ENCODE measurements at regions not wholly inside any gene's neighbourhood (a gene's known extent, or its start where the extent isn't known, plus 50 kb on each side); places are given as distances from the start of the nearest gene placed in this dataset.

DNA sequence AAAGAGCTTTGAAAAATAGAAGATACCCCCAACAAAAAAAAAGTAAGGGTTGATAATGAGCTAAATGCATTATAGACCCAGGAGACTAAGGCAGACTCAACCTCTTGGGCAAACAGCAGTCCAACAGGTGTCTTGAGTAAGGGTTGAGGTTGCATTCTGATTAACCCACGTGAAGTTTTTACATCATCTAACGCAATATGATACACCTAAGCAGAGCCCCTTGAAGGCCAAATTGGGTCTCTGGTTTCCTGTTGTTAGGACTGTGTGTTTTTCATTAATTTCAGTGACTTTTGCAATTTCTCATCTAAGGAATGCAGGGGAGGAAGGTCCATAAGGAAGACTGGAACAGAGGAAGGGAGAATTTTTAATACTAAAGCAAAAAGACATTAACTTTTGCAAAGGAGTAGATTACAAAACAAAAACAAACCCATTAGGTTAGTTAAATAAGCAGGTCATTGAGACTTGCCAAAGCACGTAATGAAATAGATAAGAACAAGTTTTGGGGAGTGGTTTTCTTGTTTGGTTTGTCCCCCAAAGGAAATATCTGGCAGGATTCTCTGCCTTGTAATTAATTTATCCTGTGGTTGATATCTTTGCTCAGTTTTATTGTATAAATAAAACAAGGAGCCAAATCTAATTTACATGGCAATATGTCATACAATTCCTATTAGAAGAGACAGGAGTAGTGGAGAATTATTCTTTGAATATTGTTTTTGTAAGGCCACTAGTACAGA is 244.3 kb downstream of the ETAA1 start:
- intact Hi-C loops (cut with micrococcal nuclease; ENCODE audit: unreplicated experiment) (no loop called here), in situ Hi-C loops (cut with HindIII; ENCODE audit: extremely low pct_ligation_motif_present, low pct_unique_long_range_greater_than_20kb) (no loop called here)
- no peaks in the 10 kb centered on the region for H4K20me1 ChIP-seq (ENCODE audit: insufficient read depth, low read length)
- FAIRE-seq: no peak
- H3K79me2 ChIP-seq (ENCODE audit: insufficient read depth, low read length): no peaks in the 10 kb centered on the region
- ChIA-PET CTCF (ENCODE audit: low intra/inter-chr PET ratio, low total read pairs) (no interaction called here), POLR2A (no interaction called here)
- 2% methylated on average over 3 of the region's 3 CpGs for WGBS (ENCODE audit: low lambda C conversion rate)
- H3K4me1 ChIP-seq (ENCODE audit: insufficient read depth, low read length): no peaks in the 10 kb centered on the region
- H3K4me3 ChIP-seq (replicated peaks in 1 of 3; ENCODE audit: insufficient read depth in 1 of 3, low read depth in 2 of 3, low read length in 3 of 3): no peak overlapping the region
- BruUV-seq (replicated peaks): no TSS peak
- H3K9ac ChIP-seq (ENCODE audit: insufficient read depth, low read depth, low read length): no peak overlapping the region
- no peaks in the 10 kb centered on the region for H3K9me3 ChIP-seq (ENCODE audit: low read length)
- no peak overlapping the region for H3K27ac ChIP-seq (ENCODE audit: extremely low read length, insufficient read depth, low read length)
- H3K36me3 ChIP-seq (replicated peaks in 1 of 2; ENCODE audit: control insufficient read depth in 1 of 2, insufficient read depth in 2 of 2, low read length in 2 of 2): no peaks in the 10 kb centered on the region
- no peak for DNase-seq (ENCODE audit: low spot score)
- TF ChIP-seq SATB2 (CRISPR knock-in tag; IDR thresholded peaks at IDR 0.05) (no peak), THYN1 (CRISPR knock-in tag; IDR thresholded peaks at IDR 0.05; ENCODE audit: borderline replicate concordance, low read depth) (no peak), HNF4G (IDR thresholded peaks at IDR 0.05; ENCODE audit: borderline replicate concordance, low read depth, low read length) (no peak), HNF4G (CRISPR knock-in tag; IDR thresholded peaks at IDR 0.05; ENCODE audit: borderline replicate concordance, low read depth) (no peak), FOSL2 (CRISPR knock-in tag; IDR thresholded peaks at IDR 0.05) (no peak), ARNT2 (CRISPR knock-in tag; IDR thresholded peaks at IDR 0.05; ENCODE audit: low read depth) (no peak), RFXANK (CRISPR knock-in tag; IDR thresholded peaks at IDR 0.05) (no peak), ZNF33B (CRISPR knock-in tag; IDR thresholded peaks at IDR 0.05) (no peak), SSRP1 (CRISPR knock-in tag; IDR thresholded peaks at IDR 0.05) (no peak), PRMT3 (CRISPR knock-in tag; IDR thresholded peaks at IDR 0.05; ENCODE audit: borderline replicate concordance, low read depth) (no peak), SIX1 (CRISPR knock-in tag; IDR thresholded peaks at IDR 0.05; ENCODE audit: borderline replicate concordance) (no peak), SALL1 (CRISPR knock-in tag; IDR thresholded peaks at IDR 0.05) (no peak), ETV6 (CRISPR knock-in tag; conservative IDR thresholded peaks at IDR 0.05) (no peak), RCOR2 (CRISPR knock-in tag; IDR thresholded peaks at IDR 0.05) (no peak), ZSCAN29 (CRISPR knock-in tag; conservative IDR thresholded peaks at IDR 0.05) (no peak)
- TF ChIP-seq, protein P1, sequence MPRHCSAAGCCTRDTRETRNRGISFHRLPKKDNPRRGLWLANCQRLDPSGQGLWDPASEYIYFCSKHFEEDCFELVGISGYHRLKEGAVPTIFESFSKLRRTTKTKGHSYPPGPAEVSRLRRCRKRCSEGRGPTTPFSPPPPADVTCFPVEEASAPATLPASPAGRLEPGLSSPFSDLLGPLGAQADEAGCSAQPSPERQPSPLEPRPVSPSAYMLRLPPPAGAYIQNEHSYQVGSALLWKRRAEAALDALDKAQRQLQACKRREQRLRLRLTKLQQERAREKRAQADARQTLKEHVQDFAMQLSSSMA (CRISPR knock-in tag; IDR thresholded peaks at IDR 0.05): no peak
- TF ChIP-seq, protein P2, sequence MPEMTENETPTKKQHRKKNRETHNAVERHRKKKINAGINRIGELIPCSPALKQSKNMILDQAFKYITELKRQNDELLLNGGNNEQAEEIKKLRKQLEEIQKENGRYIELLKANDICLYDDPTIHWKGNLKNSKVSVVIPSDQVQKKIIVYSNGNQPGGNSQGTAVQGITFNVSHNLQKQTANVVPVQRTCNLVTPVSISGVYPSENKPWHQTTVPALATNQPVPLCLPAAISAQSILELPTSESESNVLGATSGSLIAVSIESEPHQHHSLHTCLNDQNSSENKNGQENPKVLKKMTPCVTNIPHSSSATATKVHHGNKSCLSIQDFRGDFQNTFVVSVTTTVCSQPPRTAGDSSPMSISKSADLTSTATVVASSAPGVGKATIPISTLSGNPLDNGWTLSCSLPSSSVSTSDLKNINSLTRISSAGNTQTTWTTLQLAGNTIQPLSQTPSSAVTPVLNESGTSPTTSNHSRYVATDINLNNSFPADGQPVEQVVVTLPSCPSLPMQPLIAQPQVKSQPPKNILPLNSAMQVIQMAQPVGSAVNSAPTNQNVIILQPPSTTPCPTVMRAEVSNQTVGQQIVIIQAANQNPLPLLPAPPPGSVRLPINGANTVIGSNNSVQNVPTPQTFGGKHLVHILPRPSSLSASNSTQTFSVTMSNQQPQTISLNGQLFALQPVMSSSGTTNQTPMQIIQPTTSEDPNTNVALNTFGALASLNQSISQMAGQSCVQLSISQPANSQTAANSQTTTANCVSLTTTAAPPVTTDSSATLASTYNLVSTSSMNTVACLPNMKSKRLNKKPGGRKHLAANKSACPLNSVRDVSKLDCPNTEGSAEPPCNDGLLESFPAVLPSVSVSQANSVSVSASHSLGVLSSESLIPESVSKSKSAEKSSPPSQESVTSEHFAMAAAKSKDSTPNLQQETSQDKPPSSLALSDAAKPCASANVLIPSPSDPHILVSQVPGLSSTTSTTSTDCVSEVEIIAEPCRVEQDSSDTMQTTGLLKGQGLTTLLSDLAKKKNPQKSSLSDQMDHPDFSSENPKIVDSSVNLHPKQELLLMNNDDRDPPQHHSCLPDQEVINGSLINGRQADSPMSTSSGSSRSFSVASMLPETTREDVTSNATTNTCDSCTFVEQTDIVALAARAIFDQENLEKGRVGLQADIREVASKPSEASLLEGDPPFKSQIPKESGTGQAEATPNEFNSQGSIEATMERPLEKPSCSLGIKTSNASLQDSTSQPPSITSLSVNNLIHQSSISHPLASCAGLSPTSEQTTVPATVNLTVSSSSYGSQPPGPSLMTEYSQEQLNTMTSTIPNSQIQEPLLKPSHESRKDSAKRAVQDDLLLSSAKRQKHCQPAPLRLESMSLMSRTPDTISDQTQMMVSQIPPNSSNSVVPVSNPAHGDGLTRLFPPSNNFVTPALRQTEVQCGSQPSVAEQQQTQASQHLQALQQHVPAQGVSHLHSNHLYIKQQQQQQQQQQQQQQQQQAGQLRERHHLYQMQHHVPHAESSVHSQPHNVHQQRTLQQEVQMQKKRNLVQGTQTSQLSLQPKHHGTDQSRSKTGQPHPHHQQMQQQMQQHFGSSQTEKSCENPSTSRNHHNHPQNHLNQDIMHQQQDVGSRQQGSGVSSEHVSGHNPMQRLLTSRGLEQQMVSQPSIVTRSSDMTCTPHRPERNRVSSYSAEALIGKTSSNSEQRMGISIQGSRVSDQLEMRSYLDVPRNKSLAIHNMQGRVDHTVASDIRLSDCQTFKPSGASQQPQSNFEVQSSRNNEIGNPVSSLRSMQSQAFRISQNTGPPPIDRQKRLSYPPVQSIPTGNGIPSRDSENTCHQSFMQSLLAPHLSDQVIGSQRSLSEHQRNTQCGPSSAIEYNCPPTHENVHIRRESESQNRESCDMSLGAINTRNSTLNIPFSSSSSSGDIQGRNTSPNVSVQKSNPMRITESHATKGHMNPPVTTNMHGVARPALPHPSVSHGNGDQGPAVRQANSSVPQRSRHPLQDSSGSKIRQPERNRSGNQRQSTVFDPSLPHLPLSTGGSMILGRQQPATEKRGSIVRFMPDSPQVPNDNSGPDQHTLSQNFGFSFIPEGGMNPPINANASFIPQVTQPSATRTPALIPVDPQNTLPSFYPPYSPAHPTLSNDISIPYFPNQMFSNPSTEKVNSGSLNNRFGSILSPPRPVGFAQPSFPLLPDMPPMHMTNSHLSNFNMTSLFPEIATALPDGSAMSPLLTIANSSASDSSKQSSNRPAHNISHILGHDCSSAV (CRISPR knock-in tag; IDR thresholded peaks at IDR 0.05; ENCODE audit: borderline replicate concordance): no peak
- H3K4me2 ChIP-seq (ENCODE audit: low read depth, low read length): no peak overlapping the region
- H3K27me3 ChIP-seq (ENCODE audit: control insufficient read depth in 1 of 2, insufficient read depth in 2 of 2, low read length in 2 of 2): no peaks in the 10 kb centered on the region
- ATAC-seq: no peak
- no peak overlapping the region for H2AFZ ChIP-seq (ENCODE audit: low read length)
